HG03460 (cell line): ENCODE measurements at regions not wholly inside any gene's neighbourhood (a gene's known extent, or its start where the extent isn't known, plus 50 kb on each side); places are given as distances from the start of the nearest gene placed in this dataset.
"Not testable (repeated sequence)": the region's sequence is repeated elsewhere in the genome, so short reads cannot be mapped to it uniquely, and the experiment has no call there.

ENCODE experiments used
- ATAC-seq: cut with Tn5 transposase; IDR thresholded peaks from one replicate; pipeline ENCODE4 v1.9.1; 2021; ENCODE audit not compliant: unreplicated experiment

- ATAC-seq = not testable (repeated sequence)
Measured at GRCh38 chr16:85533593-85533992, 79.5 kb upstream of the GSE1 start.

GRCh38 chr16:85534536-85535351, 78.4 kb upstream of the GSE1 start:
- no peak for ATAC-seq

GRCh38 chr16:85535352-85536072, 77.6 kb upstream of the GSE1 start:
- no peak for ATAC-seq

GRCh38 chr16:85536073-85536410, 77.1 kb upstream of the GSE1 start:
- no peak for ATAC-seq

- no peak for ATAC-seq
Measured at GRCh38 chr16:85536411-85537330, 76.5 kb upstream of the GSE1 start.

- ATAC-seq = no peak
Measured at GRCh38 chr16:85537331-85537788, 75.8 kb upstream of the GSE1 start.

- ATAC-seq = no peak
Measured at GRCh38 chr16:85537795-85538401, 75.2 kb upstream of the GSE1 start.

GRCh38 chr16:85539084-85539483, 74.0 kb upstream of the GSE1 start:
- ATAC-seq = no peak

- ATAC-seq = no peak
Measured at GRCh38 chr16:85539629-85540291, 73.4 kb upstream of the GSE1 start.

- no peak for ATAC-seq
Measured at GRCh38 chr16:85541181-85541580, 71.9 kb upstream of the GSE1 start.

GRCh38 chr16:85541619-85541979, 71.5 kb upstream of the GSE1 start:
- ATAC-seq = no peak

GRCh38 chr16:85541980-85542900, 70.9 kb upstream of the GSE1 start:
- ATAC-seq = no peak

- no peak for ATAC-seq
Measured at GRCh38 chr16:85543536-85543935, 69.6 kb upstream of the GSE1 start.

GRCh38 chr16:85544016-85544415, 69.1 kb upstream of the GSE1 start:
- no peak for ATAC-seq

- no peak for ATAC-seq
Measured at GRCh38 chr16:85544668-85545067, 68.5 kb upstream of the GSE1 start.

GRCh38 chr16:85545227-85545818, 67.8 kb upstream of the GSE1 start:
- no peak for ATAC-seq

- no peak for ATAC-seq
Measured at GRCh38 chr16:85546585-85547447, 66.3 kb upstream of the GSE1 start.

- ATAC-seq = no peak
Measured at GRCh38 chr16:85548375-85548774, 64.7 kb upstream of the GSE1 start.
